Suprapubic skin (tissue), 4 donors: ENCODE measurements at regions not wholly inside any gene's neighbourhood (a gene's known extent, or its start where the extent isn't known, plus 50 kb on each side); places are given as distances from the start of the nearest gene placed in this dataset.
"Not testable (repeated sequence)": the region's sequence is repeated elsewhere in the genome, so short reads cannot be mapped to it uniquely, and the experiment has no call there.

Experiments
- EP300 ChIP-seq: sonication (generic); formaldehyde crosslinking; IDR thresholded peaks from one replicate; pipeline ENCODE4 v1.6.1; 2017; ENCODE audit warnings: antibody characterized with exemption
- POLR2A ChIP-seq, 2 donors: fragments of 450-650 bp; IDR thresholded peaks; one replicate each; pipeline ENCODE4 v1.6.1; 2017; ENCODE audit warnings: antibody characterized with exemption in 2 of 2, mild to moderate bottlenecking in 2 of 2, moderate library complexity in 2 of 2
- POLR2AphosphoS5 ChIP-seq, 3 donors: sonication (generic); formaldehyde crosslinking; IDR thresholded peaks; one replicate each; pipeline ENCODE4 v1.6.1; 2017; ENCODE audit warnings: antibody characterized with exemption in 3 of 3
- TF ChIP-seq, protein P1 (sequence below), 2 donors: fragments of 200-600 bp in 1 of 2; fragments of 450-650 bp in 1 of 2; sonication (generic) in 1 of 2; IDR thresholded peaks; one replicate each; pipeline ENCODE4 v1.5.1; 2016 to 2019; ENCODE audit warnings: antibody characterized with exemption in 2 of 2, mild to moderate bottlenecking in 1 of 2, moderate library complexity in 1 of 2

DNA sequence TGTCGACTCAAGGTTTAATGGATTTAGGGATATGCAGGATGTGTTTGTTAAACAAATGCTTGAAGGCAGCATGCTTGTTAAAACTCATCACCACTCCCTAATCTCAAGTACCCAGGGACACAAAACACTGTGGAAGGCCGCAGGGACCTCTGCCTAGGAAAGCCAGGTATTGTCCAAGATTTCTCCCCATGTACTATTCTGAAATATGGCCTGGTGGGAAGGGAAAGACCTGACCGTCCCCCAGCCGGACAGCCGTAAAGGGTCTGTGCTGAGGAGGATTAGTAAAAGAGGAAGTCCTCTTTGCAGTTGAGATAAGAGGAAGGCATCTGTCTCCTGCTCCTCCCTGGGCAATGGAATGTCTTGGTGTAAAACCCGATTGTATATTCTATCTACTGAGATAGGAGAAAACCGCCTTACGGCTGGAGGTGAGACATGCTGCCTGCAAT is 85.3 kb upstream of the ZNF322 start:
- TF ChIP-seq, protein P1, sequence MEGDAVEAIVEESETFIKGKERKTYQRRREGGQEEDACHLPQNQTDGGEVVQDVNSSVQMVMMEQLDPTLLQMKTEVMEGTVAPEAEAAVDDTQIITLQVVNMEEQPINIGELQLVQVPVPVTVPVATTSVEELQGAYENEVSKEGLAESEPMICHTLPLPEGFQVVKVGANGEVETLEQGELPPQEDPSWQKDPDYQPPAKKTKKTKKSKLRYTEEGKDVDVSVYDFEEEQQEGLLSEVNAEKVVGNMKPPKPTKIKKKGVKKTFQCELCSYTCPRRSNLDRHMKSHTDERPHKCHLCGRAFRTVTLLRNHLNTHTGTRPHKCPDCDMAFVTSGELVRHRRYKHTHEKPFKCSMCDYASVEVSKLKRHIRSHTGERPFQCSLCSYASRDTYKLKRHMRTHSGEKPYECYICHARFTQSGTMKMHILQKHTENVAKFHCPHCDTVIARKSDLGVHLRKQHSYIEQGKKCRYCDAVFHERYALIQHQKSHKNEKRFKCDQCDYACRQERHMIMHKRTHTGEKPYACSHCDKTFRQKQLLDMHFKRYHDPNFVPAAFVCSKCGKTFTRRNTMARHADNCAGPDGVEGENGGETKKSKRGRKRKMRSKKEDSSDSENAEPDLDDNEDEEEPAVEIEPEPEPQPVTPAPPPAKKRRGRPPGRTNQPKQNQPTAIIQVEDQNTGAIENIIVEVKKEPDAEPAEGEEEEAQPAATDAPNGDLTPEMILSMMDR (IDR thresholded peaks at IDR 0.05) = not testable (repeated sequence)
- not testable (repeated sequence) for TF ChIP-seq POLR2A (IDR thresholded peaks at IDR 0.05); EP300; POLR2AphosphoS5 (IDR thresholded peaks at IDR 0.05)
